Esophagus muscularis mucosa (tissue), 4 donors: ENCODE measurements at regions not wholly inside any gene's neighbourhood (a gene's known extent, or its start where the extent isn't known, plus 50 kb on each side); places are given as distances from the start of the nearest gene placed in this dataset.

Experiments used
- EP300 ChIP-seq: sonication (generic); formaldehyde crosslinking; IDR thresholded peaks from one replicate; pipeline ENCODE4 v1.6.1; 2017; ENCODE audit warnings: antibody characterized with exemption
- POLR2A ChIP-seq: fragments of 450-650 bp; IDR thresholded peaks from one replicate; pipeline ENCODE4 v1.6.1; 2017; ENCODE audit warnings: antibody characterized with exemption, moderate library complexity, mild to moderate bottlenecking, low read depth
- POLR2AphosphoS5 ChIP-seq, 2 donors: sonication (generic); formaldehyde crosslinking; IDR thresholded peaks; one replicate each; pipeline ENCODE4 v1.6.1; 2017; ENCODE audit warnings: antibody characterized with exemption in 2 of 2
- TF ChIP-seq, protein P1 (sequence below), 3 experiments: fragments of 200-600 bp in 2 of 3; fragments of 450-650 bp in 1 of 3; sonication (generic) in 2 of 3; IDR thresholded peaks; one replicate each; pipeline ENCODE4 v1.5.1; 2017 to 2019; ENCODE audit warnings: antibody characterized with exemption in 3 of 3, mild to moderate bottlenecking in 2 of 3, moderate library complexity in 1 of 3

DNA sequence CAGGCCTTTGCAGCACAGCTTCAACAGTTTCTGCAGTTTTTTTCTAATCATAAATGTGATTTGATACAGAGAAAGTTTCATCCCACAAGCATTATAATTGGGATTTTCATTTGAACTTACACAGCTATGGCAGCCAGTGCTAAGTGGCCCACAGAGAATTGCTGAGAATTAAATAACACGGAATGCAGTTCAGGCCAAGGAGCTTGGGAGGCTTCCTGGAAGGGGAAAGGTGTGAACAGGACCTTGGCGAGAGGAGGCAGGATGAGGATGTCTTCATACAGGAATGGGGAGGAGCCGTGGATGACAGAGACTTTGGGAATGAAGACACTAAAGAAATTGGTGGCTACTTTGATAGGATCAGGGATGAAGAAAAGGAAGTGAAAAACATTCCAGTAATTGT is 95.3 kb downstream of the ZNF22 start:
- TF ChIP-seq, protein P1, sequence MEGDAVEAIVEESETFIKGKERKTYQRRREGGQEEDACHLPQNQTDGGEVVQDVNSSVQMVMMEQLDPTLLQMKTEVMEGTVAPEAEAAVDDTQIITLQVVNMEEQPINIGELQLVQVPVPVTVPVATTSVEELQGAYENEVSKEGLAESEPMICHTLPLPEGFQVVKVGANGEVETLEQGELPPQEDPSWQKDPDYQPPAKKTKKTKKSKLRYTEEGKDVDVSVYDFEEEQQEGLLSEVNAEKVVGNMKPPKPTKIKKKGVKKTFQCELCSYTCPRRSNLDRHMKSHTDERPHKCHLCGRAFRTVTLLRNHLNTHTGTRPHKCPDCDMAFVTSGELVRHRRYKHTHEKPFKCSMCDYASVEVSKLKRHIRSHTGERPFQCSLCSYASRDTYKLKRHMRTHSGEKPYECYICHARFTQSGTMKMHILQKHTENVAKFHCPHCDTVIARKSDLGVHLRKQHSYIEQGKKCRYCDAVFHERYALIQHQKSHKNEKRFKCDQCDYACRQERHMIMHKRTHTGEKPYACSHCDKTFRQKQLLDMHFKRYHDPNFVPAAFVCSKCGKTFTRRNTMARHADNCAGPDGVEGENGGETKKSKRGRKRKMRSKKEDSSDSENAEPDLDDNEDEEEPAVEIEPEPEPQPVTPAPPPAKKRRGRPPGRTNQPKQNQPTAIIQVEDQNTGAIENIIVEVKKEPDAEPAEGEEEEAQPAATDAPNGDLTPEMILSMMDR (IDR thresholded peaks at IDR 0.05) = no peak
- TF ChIP-seq POLR2AphosphoS5 (IDR thresholded peaks at IDR 0.05) (no peak), POLR2A (no peak), EP300 (no peak)
